H9 (cell line): ENCODE measurements at regions not wholly inside any gene's neighbourhood (a gene's known extent, or its start where the extent isn't known, plus 50 kb on each side); places are given as distances from the start of the nearest gene placed in this dataset.

Source experiments
- DNase-seq: peaks from one replicate; pipeline ENCODE4 v3.0.0-alpha.2; 2017
- H2AFZ ChIP-seq: one replicate; pipeline ENCODE4 v1.6.1; 2013; ENCODE audit warnings: mild to moderate bottlenecking, low read length, control low read depth, moderate library complexity
- H2AK5ac ChIP-seq: 2 replicates; pipeline ENCODE4 v1.6.1; 2013; ENCODE audit warnings: low read length, control low read depth, mixed read lengths; ENCODE audit not compliant: insufficient read length
- H2BK120ac ChIP-seq: one replicate; pipeline ENCODE4 v1.6.1; 2013; ENCODE audit warnings: low read depth, mild to moderate bottlenecking, low read length, control low read depth, inconsistent platforms; ENCODE audit not compliant: poor library complexity, severe bottlenecking
- H2BK12ac ChIP-seq: 2 replicates; pipeline ENCODE4 v1.6.1; 2013; ENCODE audit warnings: low read length, control low read depth, mixed read lengths, low read depth; ENCODE audit not compliant: insufficient read length
- H2BK15ac ChIP-seq: 2 replicates; pipeline ENCODE4 v1.6.1; 2013; ENCODE audit warnings: low read depth, low read length, control low read depth
- H2BK20ac ChIP-seq: one replicate; pipeline ENCODE4 v1.6.1; 2013; ENCODE audit warnings: low read depth, mild to moderate bottlenecking, low read length, control low read depth, inconsistent platforms; ENCODE audit not compliant: poor library complexity, severe bottlenecking
- H2BK5ac ChIP-seq: 2 replicates; pipeline ENCODE4 v1.6.1; 2013; ENCODE audit warnings: low read length, control low read depth, mixed read lengths; ENCODE audit not compliant: insufficient read length
- H3K14ac ChIP-seq: 2 replicates; pipeline ENCODE4 v1.6.1; 2013; ENCODE audit warnings: low read length, control low read depth; ENCODE audit not compliant: insufficient read depth
- H3K18ac ChIP-seq: 2 replicates; pipeline ENCODE4 v1.6.1; 2013; ENCODE audit warnings: low read depth, mild to moderate bottlenecking, mixed read lengths, low read length, control low read depth; ENCODE audit not compliant: insufficient read length
- H3K23ac ChIP-seq: 2 replicates; pipeline ENCODE4 v1.6.1; 2013; ENCODE audit warnings: low read length, control low read depth, mixed read lengths, low read depth; ENCODE audit not compliant: insufficient read length
- H3K23me2 ChIP-seq: 2 replicates; pipeline ENCODE4 v1.6.1; 2013; ENCODE audit warnings: low read depth, mild to moderate bottlenecking, mixed read lengths, low read length, control low read depth; ENCODE audit not compliant: insufficient read length, poor library complexity, severe bottlenecking
- H3K27ac ChIP-seq: 2 replicates; pipeline ENCODE4 v1.5.1; 2013; ENCODE audit warnings: low read length, control low read depth, mixed read lengths, low read depth; ENCODE audit not compliant: insufficient read length
- H3K27me3 ChIP-seq: 2 replicates; pipeline ENCODE4 v1.6.1; 2013; ENCODE audit warnings: low read length, control low read depth, inconsistent platforms; ENCODE audit not compliant: insufficient read depth
- H3K4ac ChIP-seq: 2 replicates; pipeline ENCODE4 v1.6.1; 2013; ENCODE audit warnings: low read depth, mild to moderate bottlenecking, control low read depth, inconsistent platforms, low read length, moderate library complexity
- H3K4me1 ChIP-seq: 2 replicates; pipeline ENCODE4 v1.6.1; 2013; ENCODE audit warnings: low read length, control low read depth, inconsistent platforms; ENCODE audit not compliant: insufficient read depth
- H3K4me2 ChIP-seq: 2 replicates; pipeline ENCODE4 v1.6.1; 2013; ENCODE audit warnings: low read length, control low read depth, mixed read lengths; ENCODE audit not compliant: insufficient read length, insufficient read depth
- H3K56ac ChIP-seq: 2 replicates; pipeline ENCODE4 v1.6.1; 2013; ENCODE audit warnings: low read depth, mild to moderate bottlenecking, mixed read lengths, low read length, control low read depth; ENCODE audit not compliant: insufficient read length
- H3K79me1 ChIP-seq: 2 replicates; pipeline ENCODE4 v1.6.1; 2013; ENCODE audit warnings: low read depth, mild to moderate bottlenecking, moderate library complexity, low read length, control low read depth, inconsistent platforms; ENCODE audit not compliant: insufficient read depth, poor library complexity, severe bottlenecking
- H3K79me2 ChIP-seq: 2 replicates; pipeline ENCODE4 v1.6.1; 2013; ENCODE audit warnings: low read length, control low read depth, inconsistent platforms; ENCODE audit not compliant: insufficient read depth
- H3K9ac ChIP-seq: 2 replicates; pipeline ENCODE4 v1.6.1; 2013; ENCODE audit warnings: low read length, control low read depth, mixed read lengths; ENCODE audit not compliant: insufficient read length; ENCODE audit errors: extremely low read depth
- H3K9me3 ChIP-seq: one replicate; pipeline ENCODE4 v1.6.1; 2013; ENCODE audit warnings: low read depth, low read length, inconsistent platforms; ENCODE audit not compliant: control insufficient read depth
- H3T11ph ChIP-seq: one replicate; pipeline ENCODE4 v1.6.1; 2013; ENCODE audit warnings: mild to moderate bottlenecking, low read length, control low read depth, inconsistent platforms
- H4K20me1 ChIP-seq: one replicate; pipeline ENCODE4 v1.6.1; 2013; ENCODE audit not compliant: control insufficient read depth, insufficient read length, insufficient read depth
- H4K5ac ChIP-seq: 2 replicates; pipeline ENCODE4 v1.6.1; 2013; ENCODE audit warnings: low read depth, mild to moderate bottlenecking, mixed read lengths, low read length, control low read depth; ENCODE audit not compliant: insufficient read length
- H4K8ac ChIP-seq: replicated peaks from 2 replicates; pipeline ENCODE4 v1.6.1; 2013; ENCODE audit warnings: low read length, control low read depth, mixed read lengths, low read depth; ENCODE audit not compliant: insufficient read length
- H4K91ac ChIP-seq: 2 replicates; pipeline ENCODE4 v1.6.1; 2013; ENCODE audit warnings: low read depth, mild to moderate bottlenecking, moderate library complexity, mixed read lengths, low read length, control low read depth; ENCODE audit not compliant: insufficient read length
- H3K27ac Mint-ChIP-seq, 3 experiments: 2 replicates in 2 of 3; 3 replicates in 1 of 3; pipeline ENCODE4 v1.8.0; 2020 to 2021; ENCODE audit warnings: mixed read lengths in 3 of 3, mild to moderate bottlenecking in 1 of 3, moderate library complexity in 1 of 3
- H3K27me3 Mint-ChIP-seq: 2 replicates; pipeline ENCODE4 v1.8.0; 2021; ENCODE audit warnings: low read depth, mild to moderate bottlenecking, moderate library complexity, mixed read lengths
- H3K36me3 Mint-ChIP-seq, 3 experiments: 2 replicates in 2 of 3; 3 replicates in 1 of 3; pipeline ENCODE4 v1.8.0; 2020 to 2021; ENCODE audit warnings: low read depth in 3 of 3, mixed read lengths in 3 of 3; ENCODE audit not compliant: insufficient read depth in 1 of 3
- H3K4me1 Mint-ChIP-seq, 2 experiments: 2 replicates each; pipeline ENCODE4 v1.8.0; 2020; ENCODE audit warnings: mixed read lengths in 2 of 2
- H3K4me3 Mint-ChIP-seq, 2 experiments: 2 replicates in 1 of 2; 3 replicates in 1 of 2; pipeline ENCODE4 v1.8.0; 2020 to 2021; ENCODE audit warnings: mild to moderate bottlenecking in 2 of 2, mixed read lengths in 2 of 2, moderate library complexity in 1 of 2
- H3K9me3 Mint-ChIP-seq, 2 experiments: 2 replicates in 1 of 2; 3 replicates in 1 of 2; pipeline ENCODE4 v1.8.0; 2020; ENCODE audit warnings: mild to moderate bottlenecking in 2 of 2, mixed read lengths in 2 of 2, moderate library complexity in 1 of 2
- WGBS: extraction: QIAGEN DNeasy Blood & Tissue Kit; methylation state at CpG from one replicate; pipeline ENCODE4 v1.1.7; 2013; ENCODE audit warnings: missing lambda C conversion rate, low lambda C conversion rate, mixed read lengths; ENCODE audit not compliant: insufficient read length; ENCODE audit errors: extremely low coverage; 5-methylcytosine and 5-hydroxymethylcytosine counted together
- TF ChIP-seq, protein P1 (sequence below): fragments of 200-600 bp; sonication (generic); conservative IDR thresholded peaks from 3 replicates; pipeline ENCODE4 v1.8.0; 2021; ENCODE audit warnings: antibody characterized with exemption, mild to moderate bottlenecking

- Histone ChIP-seq H3K79me2 (no peaks in the 10 kb centered on the region), H2AK5ac (no peak overlapping the region), H3K4me2 (no peak overlapping the region), H2AFZ (no peak overlapping the region), H2BK5ac (no peak overlapping the region), H3K18ac (no peak overlapping the region), H2BK120ac (no peak overlapping the region), H4K20me1 (no peaks in the 10 kb centered on the region), H3K14ac (no peak overlapping the region), H4K8ac (no peak overlapping the region), H3K4me1 (no peaks in the 10 kb centered on the region), H3K4ac (no peak overlapping the region), H3K27ac (no peak overlapping the region), H4K5ac (no peak overlapping the region), H3K23ac (no peak overlapping the region), H2BK12ac (no peak overlapping the region), H3K79me1 (no peaks in the 10 kb centered on the region), H4K91ac (no peak overlapping the region), H2BK15ac (no peak overlapping the region), H3K9me3 (no peaks in the 10 kb centered on the region), H3T11ph (no peak overlapping the region), H3K23me2 (no peaks in the 10 kb centered on the region), H2BK20ac (no peak overlapping the region), H3K9ac (no peak overlapping the region), H3K27me3 (no peaks in the 10 kb centered on the region), H3K56ac (no peak overlapping the region)
- Mint-ChIP-seq H3K9me3 (no peaks in the 10 kb centered on the region; a peak in 1 of 5 replicates), H3K4me1 (no peaks in the 10 kb centered on the region), H3K27ac (no peak overlapping the region), H3K4me3 (no peak overlapping the region), H3K36me3 (no peaks in the 10 kb centered on the region; a peak in 2 of 7 replicates), H3K27me3 (no peaks in the 10 kb centered on the region)
- DNase-seq = no peak
- TF ChIP-seq, protein P1, sequence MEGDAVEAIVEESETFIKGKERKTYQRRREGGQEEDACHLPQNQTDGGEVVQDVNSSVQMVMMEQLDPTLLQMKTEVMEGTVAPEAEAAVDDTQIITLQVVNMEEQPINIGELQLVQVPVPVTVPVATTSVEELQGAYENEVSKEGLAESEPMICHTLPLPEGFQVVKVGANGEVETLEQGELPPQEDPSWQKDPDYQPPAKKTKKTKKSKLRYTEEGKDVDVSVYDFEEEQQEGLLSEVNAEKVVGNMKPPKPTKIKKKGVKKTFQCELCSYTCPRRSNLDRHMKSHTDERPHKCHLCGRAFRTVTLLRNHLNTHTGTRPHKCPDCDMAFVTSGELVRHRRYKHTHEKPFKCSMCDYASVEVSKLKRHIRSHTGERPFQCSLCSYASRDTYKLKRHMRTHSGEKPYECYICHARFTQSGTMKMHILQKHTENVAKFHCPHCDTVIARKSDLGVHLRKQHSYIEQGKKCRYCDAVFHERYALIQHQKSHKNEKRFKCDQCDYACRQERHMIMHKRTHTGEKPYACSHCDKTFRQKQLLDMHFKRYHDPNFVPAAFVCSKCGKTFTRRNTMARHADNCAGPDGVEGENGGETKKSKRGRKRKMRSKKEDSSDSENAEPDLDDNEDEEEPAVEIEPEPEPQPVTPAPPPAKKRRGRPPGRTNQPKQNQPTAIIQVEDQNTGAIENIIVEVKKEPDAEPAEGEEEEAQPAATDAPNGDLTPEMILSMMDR = no peak
- no CpG with 5 or more reads among the region's 4 CpGs for WGBS
These were observed 925.2 kb downstream of the TSN start for GRCh38 chr2:122680662-122681061.
